Breast epithelium (tissue), 4 donors: ENCODE measurements at regions not wholly inside any gene's neighbourhood (a gene's known extent, or its start where the extent isn't known, plus 50 kb on each side); places are given as distances from the start of the nearest gene placed in this dataset.
"Not testable (repeated sequence)": the region's sequence is repeated elsewhere in the genome, so short reads cannot be mapped to it uniquely, and the experiment has no call there.

ENCODE experiments used
- DNase-seq, 2 donors: peaks; one replicate each; pipeline ENCODE4 v3.0.0-alpha.2; 2019; ENCODE audit warnings: low spot score in 2 of 2
- H3K27ac ChIP-seq, 2 donors: fragments of 200-600 bp; sonication (generic) in 1 of 2; one replicate each; pipeline ENCODE4 v1.5.1; 2016 to 2019; ENCODE audit warnings: mild to moderate bottlenecking in 1 of 2
- H3K27me3 ChIP-seq, 2 donors: fragments of 200-600 bp; sonication (generic) in 1 of 2; one replicate each; pipeline versions ENCODE4 v1.5.1 to v1.6.0; 2017 to 2019; ENCODE audit warnings: control low read depth in 1 of 2, mild to moderate bottlenecking in 1 of 2
- H3K36me3 ChIP-seq: fragments of 200-600 bp; one replicate; pipeline ENCODE4 v1.5.1; 2019
- H3K4me1 ChIP-seq, 2 donors: fragments of 200-600 bp; sonication (generic); one replicate each; pipeline ENCODE4 v1.5.1; 2016 to 2019; ENCODE audit warnings: control low read depth in 1 of 2
- H3K4me3 ChIP-seq, 3 donors: fragments of 200-600 bp; sonication (generic); 1 replicate in 2 of 3; 2 replicates in 1 of 3; pipeline ENCODE4 v1.5.1; 2016 to 2019; ENCODE audit warnings: mild to moderate bottlenecking in 3 of 3, moderate library complexity in 2 of 3
- H3K9me3 ChIP-seq, 2 donors: fragments of 200-600 bp; sonication (generic) in 1 of 2; one replicate each; pipeline ENCODE4 v1.5.1; 2016 to 2019; ENCODE audit warnings: control low read depth in 1 of 2
- CTCF ChIP-seq, 3 donors: fragments of 450-650 bp; IDR thresholded peaks; one replicate each; pipeline ENCODE4 v1.5.1; 2016 to 2017; ENCODE audit warnings: antibody characterized with exemption in 3 of 3, mild to moderate bottlenecking in 3 of 3, moderate library complexity in 3 of 3
- POLR2A ChIP-seq: fragments of 450-650 bp; IDR thresholded peaks from one replicate; pipeline ENCODE4 v1.6.1; 2016; ENCODE audit warnings: antibody characterized with exemption, mild to moderate bottlenecking, moderate library complexity
- POLR2AphosphoS5 ChIP-seq, 3 donors: sonication (generic); formaldehyde crosslinking; IDR thresholded peaks; one replicate each; pipeline ENCODE4 v1.6.1; 2017; ENCODE audit warnings: antibody characterized with exemption in 3 of 3
- intact Hi-C: fragments of 100-400 bp; cut with DNase I; formaldehyde crosslinking; loops from one replicate; pipeline ENCODE4 v1.15.1; 2023; ENCODE audit warnings: low total_unique reads

DNA sequence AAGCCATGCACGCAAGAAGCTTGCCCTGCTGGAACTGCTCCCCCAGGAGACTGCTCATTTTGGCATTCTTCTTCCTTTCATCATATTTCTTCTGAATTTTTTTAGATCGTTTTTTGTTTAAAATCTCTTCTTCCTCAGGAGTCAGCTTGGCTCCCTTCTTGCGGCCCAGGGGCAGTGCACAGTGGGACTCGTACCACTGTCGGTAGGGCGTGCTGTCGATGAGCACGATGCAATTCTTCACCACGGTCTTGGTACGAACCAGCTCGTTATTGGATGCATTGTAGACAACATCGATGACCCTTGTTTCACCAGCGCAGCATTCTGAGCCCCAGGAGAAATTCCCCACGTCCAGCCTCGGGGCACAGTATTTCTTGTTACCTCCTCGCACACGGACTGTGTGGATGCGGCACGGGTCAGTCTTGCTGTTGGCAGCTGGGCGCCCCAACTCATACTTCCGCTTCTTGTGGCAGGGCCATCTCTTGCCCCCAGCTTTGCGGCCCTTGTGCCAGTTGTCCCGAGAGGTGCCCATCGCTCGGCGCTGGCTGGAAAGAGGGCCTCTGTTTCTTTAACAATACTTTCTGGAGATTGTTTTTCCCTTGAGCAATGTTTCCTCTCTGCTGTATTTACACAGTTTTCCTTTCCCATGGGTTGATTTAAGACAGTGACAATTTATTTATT is 452.4 kb downstream of the TMEM121 start:
- Histone ChIP-seq H3K27me3 (peaks cover 0 to 11% of the 10 kb centered on the region in 2 donors), H3K4me3 (no peak overlapping the region), H3K27ac (no peak overlapping the region), H3K36me3 (no peaks in the 10 kb centered on the region), H3K9me3 (no peaks in the 10 kb centered on the region), H3K4me1 (no peaks in the 10 kb centered on the region)
- DNase-seq: no peak
- TF ChIP-seq POLR2A: no peak
- TF ChIP-seq CTCF (IDR thresholded peaks at IDR 0.05): no peak
- TF ChIP-seq POLR2AphosphoS5 (IDR thresholded peaks at IDR 0.05): no peak
- intact Hi-C loops: no loop called here

- Histone ChIP-seq H3K36me3 (no peaks in the 10 kb centered on the region), H3K27ac (no peak overlapping the region), H3K9me3 (no peaks in the 10 kb centered on the region), H3K27me3 (peaks cover 0 to 4% of the 10 kb centered on the region in 2 donors), H3K4me1 (no peaks in the 10 kb centered on the region), H3K4me3 (no peak overlapping the region)
- TF ChIP-seq CTCF (IDR thresholded peaks at IDR 0.05): no peak
- intact Hi-C loops: no loop called here
- DNase-seq: no peak
Observed at GRCh38 chr14:105979446-105979845, 453.1 kb downstream of the TMEM121 start.

- intact Hi-C loops: no loop called here
- no peak for DNase-seq
- TF ChIP-seq POLR2A (no peak), POLR2AphosphoS5 (IDR thresholded peaks at IDR 0.05) (no peak), CTCF (IDR thresholded peaks at IDR 0.05) (no peak)
- Histone ChIP-seq H3K4me1 (no peaks in the 10 kb centered on the region), H3K9me3 (no peaks in the 10 kb centered on the region), H3K27me3 (no peaks in the 10 kb centered on the region), H3K36me3 (no peaks in the 10 kb centered on the region), H3K27ac (no peak overlapping the region), H3K4me3 (no peak overlapping the region)
Observed at GRCh38 chr14:105980224-105980623, 453.8 kb downstream of the TMEM121 start.

GRCh38 chr14:105981517-105982302 is 455.3 kb downstream of the TMEM121 start:
- intact Hi-C loops, H3K36me3 ChIP-seq, H3K27me3 ChIP-seq, DNase-seq, H3K4me1 ChIP-seq, H3K9me3 ChIP-seq, H3K27ac ChIP-seq, H3K4me3 ChIP-seq: not testable (repeated sequence)

DNA sequence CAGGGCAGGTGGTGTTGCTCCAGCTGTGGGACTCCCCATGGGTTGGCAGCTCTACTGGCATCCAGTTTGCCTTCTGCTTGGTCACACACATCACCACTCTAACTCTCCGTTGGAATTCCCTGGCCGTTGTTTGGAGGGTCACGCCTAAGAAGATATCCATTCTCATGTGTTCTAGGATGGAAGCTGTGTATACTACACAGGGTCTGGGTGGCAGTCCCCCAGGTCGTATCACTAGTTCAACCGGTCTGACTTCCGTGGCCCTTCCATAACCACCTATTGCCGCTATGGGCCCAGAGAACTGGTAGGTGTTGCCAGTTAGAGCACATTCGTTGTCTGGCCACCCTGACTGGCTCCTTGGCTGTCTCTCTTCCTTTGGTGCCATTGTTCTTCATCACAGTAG is 456.3 kb downstream of the TMEM121 start:
- H3K9me3 ChIP-seq: no peaks in the 10 kb centered on the region
- no peak overlapping the region for H3K4me3 ChIP-seq
- H3K36me3 ChIP-seq: no peaks in the 10 kb centered on the region
- H3K4me1 ChIP-seq: no peaks in the 10 kb centered on the region
- no peaks in the 10 kb centered on the region for H3K27me3 ChIP-seq
- no peak overlapping the region for H3K27ac ChIP-seq
- DNase-seq: no peak
- intact Hi-C loops: no loop called here
- TF ChIP-seq POLR2AphosphoS5 (IDR thresholded peaks at IDR 0.05) (no peak), POLR2A (no peak), CTCF (IDR thresholded peaks at IDR 0.05) (no peak)
